HG03575 (cell line): ENCODE measurements at regions not wholly inside any gene's neighbourhood (a gene's known extent, or its start where the extent isn't known, plus 50 kb on each side); places are given as distances from the start of the nearest gene placed in this dataset.
"Not testable (repeated sequence)": the region's sequence is repeated elsewhere in the genome, so short reads cannot be mapped to it uniquely, and the experiment has no call there.

ENCODE experiments used
- ATAC-seq: cut with Tn5 transposase; IDR thresholded peaks from one replicate; pipeline ENCODE4 v1.9.1; 2021; ENCODE audit not compliant: unreplicated experiment, insufficient number of reproducible peaks, low FRiP score; ENCODE audit errors: extremely low read depth

- no peak for ATAC-seq
Measured at GRCh38 chr6:11373208-11373607, 140.7 kb upstream of the NEDD9 start.

DNA sequence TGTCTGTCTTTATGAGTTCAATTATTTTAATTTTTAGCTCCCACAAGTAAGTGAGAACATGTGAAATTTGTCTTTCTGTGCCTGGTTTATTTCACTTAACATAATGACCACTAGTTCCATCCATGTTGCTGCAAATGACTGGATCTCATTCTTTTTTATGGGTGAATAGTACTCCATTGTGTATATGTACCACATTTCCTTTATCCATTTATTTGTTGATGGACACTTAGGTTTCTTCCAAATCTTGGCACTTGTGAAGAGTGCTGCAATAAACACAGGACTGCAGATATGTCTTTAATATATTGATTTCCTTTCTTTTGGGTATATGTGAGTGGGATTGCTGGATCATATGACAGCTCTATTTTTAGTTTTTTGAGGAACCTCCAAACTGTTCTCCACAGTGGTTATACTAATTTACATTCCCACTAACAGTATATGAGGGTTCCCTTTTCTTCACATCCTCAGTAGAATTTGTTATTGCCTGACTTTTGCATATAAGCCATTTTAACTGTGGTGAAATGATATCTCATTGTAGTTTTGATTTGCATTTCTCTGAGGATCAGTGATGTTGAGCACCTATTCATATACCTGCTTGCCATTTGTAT, 139.8 kb upstream of the NEDD9 start:
- not testable (repeated sequence) for ATAC-seq

DNA sequence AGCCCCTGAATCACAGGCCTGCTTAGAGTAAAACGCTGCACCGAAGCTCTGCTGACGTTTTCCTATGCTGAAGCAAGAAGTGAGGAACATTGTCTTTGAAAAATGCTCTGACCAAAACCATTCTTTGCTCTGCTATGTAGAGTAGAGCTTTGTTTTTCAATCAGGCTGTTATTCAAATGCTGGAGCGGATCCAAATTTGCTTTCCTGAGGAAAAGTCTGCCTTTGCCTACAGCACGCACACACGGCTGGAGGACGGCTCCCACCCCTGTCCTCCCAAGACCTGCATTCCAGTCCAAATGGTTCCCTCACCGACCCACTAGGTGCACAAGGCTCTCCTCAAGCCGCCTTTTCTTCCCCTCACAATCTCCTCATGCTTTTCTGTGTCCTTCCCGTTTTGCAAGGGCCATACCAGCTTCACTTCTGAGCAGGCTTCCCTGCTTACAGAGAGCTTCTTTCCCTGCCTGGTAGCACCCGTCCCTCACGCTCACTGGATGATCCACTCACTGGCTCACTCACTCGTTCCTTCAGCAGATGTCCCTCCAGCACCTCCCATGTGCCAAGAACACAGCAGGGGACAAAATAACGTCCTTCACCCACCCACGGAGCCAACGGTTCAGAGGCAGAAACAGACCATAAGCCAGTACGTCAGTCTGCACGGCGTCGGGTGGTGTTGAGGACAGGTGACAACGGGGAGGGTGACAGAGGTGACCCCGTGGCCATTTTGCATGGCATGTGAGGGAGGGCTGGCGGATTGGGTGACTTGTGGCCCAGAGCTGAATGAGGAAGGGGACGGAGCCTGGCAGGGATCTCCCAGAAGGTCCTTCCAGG, 137.9 kb upstream of the NEDD9 start:
- ATAC-seq = no peak

GRCh38 chr6:11368760-11369159, 136.3 kb upstream of the NEDD9 start:
- no peak for ATAC-seq

GRCh38 chr6:11368264-11368663, 135.8 kb upstream of the NEDD9 start:
- no peak for ATAC-seq

- ATAC-seq = no peak
Measured at GRCh38 chr6:11367638-11368199, 135.3 kb upstream of the NEDD9 start.

- ATAC-seq = no peak
Measured at GRCh38 chr6:11366934-11367637, 134.6 kb upstream of the NEDD9 start.

DNA sequence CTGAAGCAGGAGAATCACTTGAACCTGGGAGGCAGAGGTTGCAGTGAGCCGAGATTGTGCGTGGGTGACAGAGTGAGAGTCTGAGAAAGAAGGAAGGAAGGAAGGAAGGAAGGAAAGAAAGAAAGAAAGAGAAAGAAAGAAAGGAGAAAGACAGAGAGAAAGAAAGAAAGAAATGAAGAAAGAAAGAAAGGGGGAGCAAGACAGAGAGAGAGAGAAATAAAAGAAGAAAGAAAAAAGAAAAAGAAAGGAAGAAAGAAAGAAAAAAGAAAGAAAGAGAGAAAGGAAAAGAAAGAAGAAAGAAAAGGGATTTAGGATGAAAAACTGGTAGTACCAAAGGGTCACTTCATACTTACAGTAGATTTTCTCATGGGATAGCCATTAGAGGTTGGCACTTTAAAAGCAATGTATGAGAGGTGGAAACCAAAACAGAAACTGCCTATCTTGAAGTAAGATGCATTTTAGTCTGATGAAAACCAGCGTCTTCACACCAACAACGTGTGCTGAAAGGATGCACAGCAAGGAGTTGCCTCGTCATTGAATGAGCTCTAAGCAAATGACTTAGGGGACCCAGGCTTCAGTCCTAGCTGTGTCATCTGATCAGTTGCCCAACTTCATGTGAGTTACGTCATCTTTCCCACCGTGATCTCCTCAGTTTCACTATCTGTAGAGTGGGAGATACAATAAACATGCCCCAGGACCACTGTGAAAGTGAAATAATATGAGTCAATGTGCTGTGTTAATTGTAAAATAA, 133.9 kb upstream of the NEDD9 start:
- ATAC-seq = peak; percentile 47

DNA sequence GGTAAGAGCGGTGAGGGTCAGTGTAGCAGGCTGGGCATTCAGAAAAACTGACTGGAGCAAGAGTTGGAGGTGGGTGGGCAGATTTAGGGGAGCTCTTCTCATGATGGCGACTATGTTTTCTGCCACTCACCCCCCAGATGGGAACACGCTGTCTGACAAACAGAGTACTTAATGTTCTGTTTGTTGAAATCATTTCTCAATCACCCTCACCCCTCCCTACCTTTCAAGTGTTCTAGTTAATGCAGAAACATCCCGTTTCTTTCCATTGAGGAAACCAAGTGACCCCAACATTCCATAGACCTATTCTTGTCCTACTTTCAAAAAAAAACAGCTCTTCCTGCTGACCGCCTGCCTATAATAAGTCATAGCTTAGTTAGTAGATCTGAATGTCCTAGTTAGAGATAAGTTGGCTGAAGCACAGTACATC, 132.5 kb upstream of the NEDD9 start:
- no peak for ATAC-seq

- ATAC-seq = no peak
Measured at GRCh38 chr6:11363881-11364576, 131.6 kb upstream of the NEDD9 start.

DNA sequence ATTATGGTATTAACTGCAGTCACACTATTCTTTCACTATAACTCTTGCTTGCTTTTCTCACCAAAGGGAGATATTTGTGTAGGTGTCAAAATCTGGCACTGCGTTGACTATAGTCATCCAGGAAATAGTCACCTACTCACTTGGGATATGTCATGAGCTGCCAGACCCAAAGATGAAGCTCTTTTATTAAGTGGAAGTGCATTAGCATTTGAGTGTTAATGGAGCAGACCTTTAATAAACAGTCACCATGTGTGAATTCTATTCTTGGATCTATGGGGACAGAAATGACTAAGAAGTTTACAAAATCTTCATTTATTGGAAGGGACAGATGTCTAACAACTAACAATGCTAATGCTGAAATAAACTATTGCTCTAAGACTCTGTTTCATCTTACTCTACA, 130.1 kb upstream of the NEDD9 start:
- no peak for ATAC-seq

GRCh38 chr6:11358904-11359830, 126.7 kb upstream of the NEDD9 start:
- ATAC-seq = no peak

DNA sequence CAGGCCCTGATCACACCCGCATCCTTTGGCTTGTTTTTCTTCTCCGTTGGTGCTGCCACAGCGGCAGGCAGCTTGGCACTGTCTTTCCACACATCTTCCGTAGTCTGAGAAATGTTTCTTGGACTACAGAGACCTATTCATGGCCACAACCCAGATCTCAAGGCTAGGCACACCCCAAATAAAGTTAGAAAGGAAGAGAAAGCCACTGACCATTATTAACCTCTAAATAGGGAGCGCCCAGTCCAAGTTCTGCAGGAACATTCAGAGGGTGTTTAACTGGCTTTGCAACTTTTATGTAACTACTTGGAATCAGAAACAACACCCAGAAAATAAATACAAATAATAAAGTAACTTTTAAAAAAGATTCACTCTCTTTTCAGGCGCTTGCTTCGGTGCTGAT, 124.8 kb upstream of the NEDD9 start:
- no peak for ATAC-seq

- ATAC-seq = no peak
Measured at GRCh38 chr6:11356404-11357155, 124.1 kb upstream of the NEDD9 start.

DNA sequence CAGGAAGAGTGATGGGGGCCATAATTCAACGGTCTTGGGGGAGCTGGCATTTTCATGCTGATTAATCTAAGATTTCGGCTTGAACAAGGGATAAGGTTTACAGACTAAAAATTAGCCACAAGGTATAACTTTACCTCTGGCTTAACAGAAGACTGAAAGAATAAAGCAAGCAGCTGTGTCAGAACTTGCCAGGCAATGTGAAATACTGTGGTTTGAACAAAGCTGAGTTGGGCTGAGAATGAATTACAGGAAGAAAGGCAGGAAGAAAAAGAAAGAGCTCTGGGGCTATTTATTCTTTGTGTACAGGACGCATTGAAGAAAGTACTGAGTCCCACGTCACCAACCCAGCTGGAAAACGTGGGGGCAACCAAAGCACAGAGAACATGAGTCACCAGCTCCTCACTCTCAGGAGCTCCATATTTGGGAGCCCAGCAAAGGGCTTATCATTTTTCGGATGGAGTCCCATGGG, 121.5 kb upstream of the NEDD9 start:
- no peak for ATAC-seq

DNA sequence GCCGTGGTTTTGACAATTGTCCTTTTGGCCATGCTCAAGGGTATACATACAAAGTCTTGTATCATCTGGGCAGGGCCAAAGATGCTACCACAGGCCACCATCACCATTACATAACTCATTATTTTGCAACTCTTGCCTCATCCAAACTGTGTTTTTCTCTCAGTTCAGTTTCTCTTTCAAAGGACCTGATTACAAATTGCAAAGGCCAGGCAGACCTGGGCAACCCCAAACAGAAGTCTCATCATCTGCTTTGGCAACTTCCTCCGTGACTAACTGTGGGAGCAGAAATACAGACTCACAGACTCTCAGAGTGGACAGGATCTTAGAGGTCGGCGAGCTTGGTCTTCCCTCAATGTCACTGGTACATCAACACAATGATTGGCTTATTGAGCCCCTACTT, 117.8 kb upstream of the NEDD9 start:
- ATAC-seq = no peak

GRCh38 chr6:11349880-11350279, 117.4 kb upstream of the NEDD9 start:
- no peak for ATAC-seq
